ENCODE measurements at regions not wholly inside any gene's neighbourhood (a gene's known extent, or its start where the extent isn't known, plus 50 kb on each side); places are given as distances from the start of the nearest gene placed in this dataset.

DNA sequence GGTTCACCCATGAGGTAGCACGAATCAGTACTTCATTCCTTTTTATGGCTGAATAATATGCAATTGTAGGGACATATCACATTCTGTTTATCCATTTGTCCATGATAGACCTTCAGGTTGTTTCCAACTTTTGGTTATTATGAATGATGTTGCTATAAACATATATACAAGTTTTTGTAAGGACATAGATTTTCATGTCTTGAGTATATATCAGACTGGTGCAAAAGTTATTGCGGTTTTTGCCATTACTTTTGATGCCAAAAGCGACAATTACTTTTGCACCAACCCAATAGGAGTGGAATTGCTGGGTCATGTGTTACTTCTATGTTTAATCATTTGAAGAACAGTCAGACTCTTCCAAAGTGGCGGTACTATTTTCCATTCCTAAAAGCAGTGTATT, 361.5 kb downstream of the RPS24 start:
- TF ChIP-seq CTCF (IDR thresholded peaks at IDR 0.05; ENCODE audit: low read length) (no peak), EZH2 (IDR thresholded peaks at IDR 0.05; ENCODE audit: borderline replicate concordance, low read length) (no peak)
